ENCODE measurements at regions not wholly inside any gene's neighbourhood (a gene's known extent, or its start where the extent isn't known, plus 50 kb on each side); places are given as distances from the start of the nearest gene placed in this dataset.

GRCh38 chr21:38691631-38692030, 114.1 kb upstream of the ETS2 start:
- H3K36me3 Mint-ChIP-seq (ENCODE audit: insufficient read depth) = no peaks in the 10 kb centered on the region
- H3K4me3 Mint-ChIP-seq = no peak overlapping the region
- no peak overlapping the region for H3K27ac Mint-ChIP-seq (ENCODE audit: low read depth)
- no peak for ATAC-seq (replicated peaks; ENCODE audit: extremely low read depth, poor library complexity, severe bottlenecking)
- H3K4me1 Mint-ChIP-seq = no peaks in the 10 kb centered on the region
- peaks cover 70% of the 10 kb centered on the region for H3K27me3 Mint-ChIP-seq
- H3K9me3 Mint-ChIP-seq = no peaks in the 10 kb centered on the region
- no peak for DNase-seq (ENCODE audit: low spot score in 2 of 2)

GRCh38 chr21:38696579-38696978, 109.2 kb upstream of the ETS2 start:
- Mint-ChIP-seq H3K27ac (ENCODE audit: low read depth) (no peak overlapping the region), H3K9me3 (no peaks in the 10 kb centered on the region), H3K4me1 (no peaks in the 10 kb centered on the region), H3K4me3 (no peak overlapping the region), H3K27me3 (peaks cover 83% of the 10 kb centered on the region), H3K36me3 (ENCODE audit: insufficient read depth) (no peaks in the 10 kb centered on the region)
- no peak for ATAC-seq (replicated peaks; ENCODE audit: extremely low read depth, poor library complexity, severe bottlenecking)
- no peak for DNase-seq (ENCODE audit: low spot score in 2 of 2)

- peaks cover 89% of the 10 kb centered on the region for H3K27me3 Mint-ChIP-seq
- H3K27ac Mint-ChIP-seq (ENCODE audit: low read depth) = no peak overlapping the region
- no peak overlapping the region for H3K4me3 Mint-ChIP-seq
- H3K9me3 Mint-ChIP-seq = no peaks in the 10 kb centered on the region
- no peaks in the 10 kb centered on the region for H3K4me1 Mint-ChIP-seq
- ATAC-seq (replicated peaks; ENCODE audit: extremely low read depth, poor library complexity, severe bottlenecking) (no peak), DNase-seq (ENCODE audit: low spot score in 2 of 2) (no peak)
- no peaks in the 10 kb centered on the region for H3K36me3 Mint-ChIP-seq (ENCODE audit: insufficient read depth)
Observed at GRCh38 chr21:38699048-38699447, 106.7 kb upstream of the ETS2 start.

GRCh38 chr21:38702196-38702595, 103.5 kb upstream of the ETS2 start:
- Mint-ChIP-seq H3K27ac (ENCODE audit: low read depth) (no peak overlapping the region), H3K9me3 (no peaks in the 10 kb centered on the region), H3K36me3 (ENCODE audit: insufficient read depth) (no peaks in the 10 kb centered on the region), H3K27me3 (peaks cover 86% of the 10 kb centered on the region), H3K4me3 (no peak overlapping the region), H3K4me1 (no peaks in the 10 kb centered on the region)
- ATAC-seq (replicated peaks; ENCODE audit: extremely low read depth, poor library complexity, severe bottlenecking) (no peak), DNase-seq (ENCODE audit: low spot score in 2 of 2) (no peak)

- Mint-ChIP-seq H3K27me3 (peaks cover 45% of the 10 kb centered on the region), H3K4me3 (no peak overlapping the region), H3K27ac (ENCODE audit: low read depth) (no peak overlapping the region), H3K9me3 (no peaks in the 10 kb centered on the region), H3K36me3 (ENCODE audit: insufficient read depth) (no peaks in the 10 kb centered on the region), H3K4me1 (no peaks in the 10 kb centered on the region)
- DNase-seq (ENCODE audit: low spot score in 2 of 2) = no peak
- no peak for ATAC-seq (replicated peaks; ENCODE audit: extremely low read depth, poor library complexity, severe bottlenecking)
Observed at GRCh38 chr21:38709876-38710275, 95.9 kb upstream of the ETS2 start.

GRCh38 chr21:38712071-38712470, 93.7 kb upstream of the ETS2 start:
- Mint-ChIP-seq H3K4me1 (no peaks in the 10 kb centered on the region), H3K9me3 (no peaks in the 10 kb centered on the region), H3K4me3 (no peak overlapping the region), H3K27me3 (peaks cover 30% of the 10 kb centered on the region), H3K27ac (ENCODE audit: low read depth) (no peak overlapping the region), H3K36me3 (ENCODE audit: insufficient read depth) (no peaks in the 10 kb centered on the region)
- DNase-seq (ENCODE audit: low spot score in 2 of 2) = no peak
- ATAC-seq (replicated peaks; ENCODE audit: extremely low read depth, poor library complexity, severe bottlenecking) = no peak

- DNase-seq (ENCODE audit: low spot score in 2 of 2) (no peak), ATAC-seq (replicated peaks; ENCODE audit: extremely low read depth, poor library complexity, severe bottlenecking) (no peak)
- Mint-ChIP-seq H3K27ac (ENCODE audit: low read depth) (no peak overlapping the region), H3K9me3 (no peaks in the 10 kb centered on the region), H3K27me3 (peaks cover 30% of the 10 kb centered on the region), H3K4me1 (no peaks in the 10 kb centered on the region), H3K4me3 (no peak overlapping the region), H3K36me3 (ENCODE audit: insufficient read depth) (no peaks in the 10 kb centered on the region)
Observed at GRCh38 chr21:38712664-38713063, 93.1 kb upstream of the ETS2 start.

GRCh38 chr21:38714039-38714817, 91.5 kb upstream of the ETS2 start:
- no peak overlapping the region for H3K4me3 Mint-ChIP-seq
- no peak for DNase-seq (ENCODE audit: low spot score in 2 of 2)
- H3K27ac Mint-ChIP-seq (ENCODE audit: low read depth) = no peak overlapping the region
- ATAC-seq (replicated peaks; ENCODE audit: extremely low read depth, poor library complexity, severe bottlenecking) = no peak
- no peaks in the 10 kb centered on the region for H3K36me3 Mint-ChIP-seq (ENCODE audit: insufficient read depth)
- H3K4me1 Mint-ChIP-seq = no peaks in the 10 kb centered on the region
- no peaks in the 10 kb centered on the region for H3K9me3 Mint-ChIP-seq
- peaks cover 35% of the 10 kb centered on the region for H3K27me3 Mint-ChIP-seq

- H3K27me3 Mint-ChIP-seq = peaks cover 27% of the 10 kb centered on the region
- no peak for ATAC-seq (replicated peaks; ENCODE audit: extremely low read depth, poor library complexity, severe bottlenecking)
Observed at GRCh38 chr21:38714999-38715398, 90.7 kb upstream of the ETS2 start.

GRCh38 chr21:38716088-38716487, 89.6 kb upstream of the ETS2 start:
- H3K4me1 Mint-ChIP-seq = no peaks in the 10 kb centered on the region
- DNase-seq (ENCODE audit: low spot score in 2 of 2) = no peak
- no peaks in the 10 kb centered on the region for H3K9me3 Mint-ChIP-seq
- no peak overlapping the region for H3K4me3 Mint-ChIP-seq
- no peaks in the 10 kb centered on the region for H3K36me3 Mint-ChIP-seq (ENCODE audit: insufficient read depth)
- H3K27ac Mint-ChIP-seq (ENCODE audit: low read depth) = no peak overlapping the region
- no peak for ATAC-seq (replicated peaks; ENCODE audit: extremely low read depth, poor library complexity, severe bottlenecking)
- H3K27me3 Mint-ChIP-seq = peaks cover 17% of the 10 kb centered on the region

More at GRCh38 chr21:38714999-38715398, 90.7 kb upstream of the ETS2 start:
- Mint-ChIP-seq H3K9me3 (no peaks in the 10 kb centered on the region), H3K27ac (ENCODE audit: low read depth) (no peak overlapping the region), H3K36me3 (ENCODE audit: insufficient read depth) (no peaks in the 10 kb centered on the region), H3K4me3 (no peak overlapping the region), H3K4me1 (no peaks in the 10 kb centered on the region)
- DNase-seq (ENCODE audit: low spot score in 2 of 2) = no peak

- no peaks in the 10 kb centered on the region for H3K9me3 Mint-ChIP-seq
- H3K4me3 Mint-ChIP-seq = no peak overlapping the region
- ATAC-seq (replicated peaks; ENCODE audit: extremely low read depth, poor library complexity, severe bottlenecking) = no peak
- no peak overlapping the region for H3K27ac Mint-ChIP-seq (ENCODE audit: low read depth)
- H3K36me3 Mint-ChIP-seq (ENCODE audit: insufficient read depth) = no peaks in the 10 kb centered on the region
- H3K4me1 Mint-ChIP-seq = no peaks in the 10 kb centered on the region
- no peak for DNase-seq (ENCODE audit: low spot score in 2 of 2)
- H3K27me3 Mint-ChIP-seq = peaks cover 8% of the 10 kb centered on the region
Observed at GRCh38 chr21:38716942-38717341, 88.8 kb upstream of the ETS2 start.

- Mint-ChIP-seq H3K36me3 (ENCODE audit: insufficient read depth) (no peaks in the 10 kb centered on the region), H3K27ac (ENCODE audit: low read depth) (no peak overlapping the region), H3K27me3 (peaks cover 21% of the 10 kb centered on the region), H3K4me1 (no peaks in the 10 kb centered on the region), H3K9me3 (no peaks in the 10 kb centered on the region), H3K4me3 (no peak overlapping the region)
- ATAC-seq (replicated peaks; ENCODE audit: extremely low read depth, poor library complexity, severe bottlenecking) (no peak), DNase-seq (ENCODE audit: low spot score in 2 of 2) (no peak)
Observed at GRCh38 chr21:38718481-38718880, 87.2 kb upstream of the ETS2 start.

GRCh38 chr21:38720074-38720473, 85.7 kb upstream of the ETS2 start:
- ATAC-seq (replicated peaks; ENCODE audit: extremely low read depth, poor library complexity, severe bottlenecking) (no peak), DNase-seq (ENCODE audit: low spot score in 2 of 2) (no peak)
- no peaks in the 10 kb centered on the region for H3K36me3 Mint-ChIP-seq (ENCODE audit: insufficient read depth)
- H3K4me1 Mint-ChIP-seq = no peaks in the 10 kb centered on the region
- no peak overlapping the region for H3K4me3 Mint-ChIP-seq
- peaks cover 37% of the 10 kb centered on the region for H3K27me3 Mint-ChIP-seq
- H3K27ac Mint-ChIP-seq (ENCODE audit: low read depth) = no peak overlapping the region
- H3K9me3 Mint-ChIP-seq = peaks cover 6% of the 10 kb centered on the region

Measured in central memory CD8-positive, alpha-beta T cell (primary cell).